Fibroblast of skin of left biceps (primary cell): ENCODE measurements at regions not wholly inside any gene's neighbourhood (a gene's known extent, or its start where the extent isn't known, plus 50 kb on each side); places are given as distances from the start of the nearest gene placed in this dataset.
"Not testable (repeated sequence)": the region's sequence is repeated elsewhere in the genome, so short reads cannot be mapped to it uniquely, and the experiment has no call there.

Experiments used
- DNase-seq, 2 experiments: peaks; one replicate each; pipeline ENCODE4 v3.0.0-alpha.2; 2013; ENCODE audit warnings: low read depth in 2 of 2

- no peak for DNase-seq
These were observed 141.5 kb upstream of the NRG3 start for GRCh38 chr10:81733542-81733941.

DNA sequence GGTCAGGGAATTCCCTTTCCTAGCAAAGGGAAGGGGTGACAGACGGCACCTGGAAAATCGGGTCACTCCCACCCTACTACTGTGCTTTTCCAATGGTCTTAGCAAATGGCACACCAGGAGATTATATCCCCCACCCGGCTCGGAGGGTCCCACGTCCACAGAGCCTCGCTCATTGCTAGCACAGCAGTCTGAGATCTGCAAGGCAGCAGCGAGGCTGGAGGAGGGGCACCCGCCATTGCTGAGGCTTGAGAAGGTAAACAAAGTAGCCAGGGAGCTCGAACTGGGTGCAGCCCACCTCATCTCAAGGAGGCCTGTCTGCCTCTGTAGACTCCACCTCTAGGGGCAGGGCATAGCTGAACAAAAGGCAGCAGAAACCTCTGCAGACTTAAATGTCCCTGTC, 139.8 kb upstream of the NRG3 start:
- not testable (repeated sequence) for DNase-seq

DNA sequence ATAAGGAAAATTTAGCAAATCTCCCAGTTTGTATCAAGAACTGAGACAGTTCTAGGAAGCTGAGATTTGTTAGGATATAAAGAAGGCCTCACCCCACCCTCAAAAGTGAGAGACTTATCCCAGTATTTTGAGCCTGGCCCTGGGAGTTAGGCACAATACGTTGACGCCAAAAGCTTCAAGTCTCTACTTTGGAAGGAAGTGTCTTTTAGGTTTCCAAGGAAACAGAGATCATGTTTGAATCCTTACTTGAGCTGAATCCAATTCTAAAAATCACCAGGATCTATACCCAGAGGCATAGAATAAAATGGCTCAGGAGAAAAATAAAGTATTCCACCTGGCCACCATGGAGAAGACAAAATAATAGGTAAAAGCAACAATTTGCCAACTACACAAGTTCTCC, 115.9 kb upstream of the NRG3 start:
- DNase-seq = no peak

GRCh38 chr10:81784111-81784597, 90.8 kb upstream of the NRG3 start:
- no peak for DNase-seq

DNA sequence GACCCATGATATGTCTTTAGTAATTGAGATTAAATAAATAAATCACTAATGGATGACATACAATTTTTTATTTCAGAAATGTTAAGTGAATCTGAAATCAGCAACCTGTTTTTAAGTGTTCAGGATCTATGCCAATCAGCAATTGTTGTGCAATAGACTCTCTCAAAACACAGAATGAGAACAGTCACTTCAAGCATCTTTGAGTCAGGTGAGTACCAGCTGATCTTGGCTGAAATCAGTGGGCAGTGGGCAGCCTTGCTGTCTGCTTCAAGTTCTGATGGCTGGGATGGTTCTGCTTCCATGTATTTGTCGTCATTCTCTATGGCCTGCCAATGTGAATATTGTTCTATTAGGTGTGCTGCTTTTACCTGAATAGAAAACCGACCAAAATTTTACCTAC, 82.3 kb upstream of the NRG3 start:
- no peak for DNase-seq

DNA sequence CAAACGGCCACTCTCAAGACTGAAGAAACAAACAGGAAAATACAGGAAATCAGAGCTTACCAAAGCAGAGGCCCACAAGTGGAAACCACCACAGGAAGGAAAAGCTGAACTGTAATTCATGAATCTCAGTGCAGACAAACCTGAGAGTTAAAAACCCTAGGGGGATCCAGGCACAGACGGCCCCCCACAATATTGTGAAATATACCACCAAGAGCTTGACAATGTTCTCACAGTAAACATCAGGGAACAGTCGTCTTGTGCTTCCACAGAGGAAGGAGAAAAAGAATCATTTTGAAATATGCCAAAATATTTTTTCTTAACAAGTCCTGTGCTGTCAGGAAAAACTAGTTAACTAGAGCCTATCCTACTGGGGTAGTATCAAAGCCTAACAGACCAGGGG, 68.2 kb upstream of the NRG3 start:
- DNase-seq = no peak

DNA sequence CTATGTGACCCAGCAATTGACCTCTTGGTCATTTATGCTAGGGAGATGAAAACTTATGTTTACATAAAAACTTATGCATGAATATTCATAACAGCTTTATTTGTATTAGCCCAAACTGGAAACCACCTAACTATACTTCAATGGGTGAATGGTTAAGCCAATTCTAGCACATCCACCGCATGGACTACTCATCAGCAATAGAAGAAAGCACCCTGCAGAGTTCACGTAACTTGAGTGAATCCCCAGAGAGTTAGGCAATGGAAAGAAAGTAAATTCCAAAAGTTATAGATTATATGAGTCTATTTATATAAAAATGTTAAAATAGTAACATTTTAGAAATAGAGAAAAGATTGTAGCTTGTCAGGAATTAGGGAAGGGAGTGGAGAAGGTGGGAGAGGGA, 60.2 kb upstream of the NRG3 start:
- no peak for DNase-seq

- no peak for DNase-seq
These were observed 57.3 kb upstream of the NRG3 start for GRCh38 chr10:81817596-81818170.

GRCh38 chr10:81820418-81820817, 54.6 kb upstream of the NRG3 start:
- DNase-seq = no peak
